Spleen (tissue), 11 donors: ENCODE measurements at regions not wholly inside any gene's neighbourhood (a gene's known extent, or its start where the extent isn't known, plus 50 kb on each side); places are given as distances from the start of the nearest gene placed in this dataset.
A peak's percentile ranks its signal among the peaks of the same experiment; 100 is the strongest.

ENCODE experiments used
- DNase-seq: peaks from one replicate; pipeline ENCODE4 v3.0.0-alpha.2; 2020
- H3K27ac ChIP-seq, 8 donors: fragments of 200-600 bp; sonication (generic) in 7 of 8; 1 replicate in 4 of 8; 2 replicates in 4 of 8; pipeline versions ENCODE4 v1.5.0 to v1.8.0; 2016 to 2021; ENCODE audit warnings: inconsistent platforms in 4 of 8, mild to moderate bottlenecking in 4 of 8, moderate library complexity in 1 of 8
- H3K27me3 ChIP-seq, 7 donors: fragments of 200-600 bp; sonication (generic) in 6 of 7; replicated peaks in 1 of 7; 1 replicate in 4 of 7; 2 replicates in 3 of 7; pipeline versions ENCODE4 v1.5.0 to v1.8.0; 2016 to 2021; ENCODE audit warnings: inconsistent platforms in 3 of 7, mild to moderate bottlenecking in 1 of 7
- H3K36me3 ChIP-seq, 6 donors: fragments of 200-600 bp; sonication (generic) in 5 of 6; 1 replicate in 4 of 6; 2 replicates in 2 of 6; pipeline versions ENCODE4 v1.5.0 to v1.8.0; 2016 to 2021; ENCODE audit warnings: inconsistent platforms in 2 of 6
- H3K4me1 ChIP-seq, 6 donors: fragments of 200-600 bp; sonication (generic) in 5 of 6; 1 replicate in 3 of 6; 2 replicates in 3 of 6; pipeline versions ENCODE4 v1.5.0 to v1.8.0; 2016 to 2021; ENCODE audit warnings: inconsistent platforms in 3 of 6
- H3K4me3 ChIP-seq, 8 donors: fragments of 200-600 bp; sonication (generic) in 7 of 8; 1 replicate in 4 of 8; 2 replicates in 4 of 8; pipeline versions ENCODE4 v1.5.0 to v1.8.0; 2016 to 2021; ENCODE audit warnings: inconsistent platforms in 4 of 8, mild to moderate bottlenecking in 4 of 8, moderate library complexity in 2 of 8
- H3K9me3 ChIP-seq, 8 donors: fragments of 200-600 bp; sonication (generic) in 7 of 8; 1 replicate in 4 of 8; 2 replicates in 4 of 8; pipeline versions ENCODE4 v1.5.0 to v1.8.0; 2016 to 2021; ENCODE audit warnings: inconsistent platforms in 4 of 8
- POLR2A ChIP-seq, 3 donors: fragments of 450-650 bp; IDR thresholded peaks; one replicate each; pipeline ENCODE4 v1.5.1; 2017; ENCODE audit warnings: antibody characterized with exemption in 3 of 3, mild to moderate bottlenecking in 1 of 3
- POLR2AphosphoS5 ChIP-seq, 3 donors: sonication (generic); formaldehyde crosslinking; IDR thresholded peaks; one replicate each; pipeline ENCODE4 v1.5.1; 2017; ENCODE audit warnings: antibody characterized with exemption in 3 of 3
- WGBS, 5 donors: extraction: QIAGEN DNeasy Blood & Tissue Kit in 3 of 5; methylation state at CpG; one replicate each; pipeline versions ENCODE4 v1.1.5 to v1.1.7; 2013 to 2018; 5-methylcytosine and 5-hydroxymethylcytosine counted together
- intact Hi-C: fragments of 100-400 bp; cut with DNase I; formaldehyde crosslinking; loops from one replicate; pipeline ENCODE4 v1.15.0; 2023; ENCODE audit warnings: low total_unique reads
- TF ChIP-seq, protein P1 (sequence below), 11 experiments: fragments of 200-600 bp in 7 of 11; fragments of 450-650 bp in 4 of 11; sonication (generic) in 4 of 11; IDR thresholded peaks in 8 of 11; conservative IDR thresholded peaks in 3 of 11; 1 replicate in 7 of 11; 2 replicates in 4 of 11; pipeline versions ENCODE4 v1.4.0 to v1.8.0; 2016 to 2021; ENCODE audit warnings: antibody characterized with exemption in 11 of 11, inconsistent platforms in 4 of 11, mild to moderate bottlenecking in 1 of 11
- donor health status: healthy with polysubstance abuse.
- donor health status: DM: no; HTN: no; CAD: no; lungs with moderate emphysema.
- donor health status: DM: no; HTN: no; CAD: no.
- donor health status: Bipolar disorder and iron deficiency.
- donor health status: healthy.
- donor health status: DM: no; HTN: no; CAD: no.
- donor health status: DM: yes; HTN: yes; CAD: no.

- H3K36me3 ChIP-seq = no peaks in the 10 kb centered on the region
- 47 to 69% (median 59%) methylated on average over 1 of the region's 1 CpG for WGBS, 5 donors
- H3K27ac ChIP-seq = peak overlapping the region in 2 of 8 donors; percentile 1 to 20
- intact Hi-C loops = no loop called here
- no peaks in the 10 kb centered on the region for H3K9me3 ChIP-seq
- no peak for DNase-seq
- H3K4me1 ChIP-seq = peaks cover 0 to 5% (median 0%) of the 10 kb centered on the region in 6 donors
- no peaks in the 10 kb centered on the region for H3K27me3 ChIP-seq
- H3K4me3 ChIP-seq = no peak overlapping the region
- TF ChIP-seq POLR2AphosphoS5 (IDR thresholded peaks at IDR 0.05) = no peak
- TF ChIP-seq, protein P1, sequence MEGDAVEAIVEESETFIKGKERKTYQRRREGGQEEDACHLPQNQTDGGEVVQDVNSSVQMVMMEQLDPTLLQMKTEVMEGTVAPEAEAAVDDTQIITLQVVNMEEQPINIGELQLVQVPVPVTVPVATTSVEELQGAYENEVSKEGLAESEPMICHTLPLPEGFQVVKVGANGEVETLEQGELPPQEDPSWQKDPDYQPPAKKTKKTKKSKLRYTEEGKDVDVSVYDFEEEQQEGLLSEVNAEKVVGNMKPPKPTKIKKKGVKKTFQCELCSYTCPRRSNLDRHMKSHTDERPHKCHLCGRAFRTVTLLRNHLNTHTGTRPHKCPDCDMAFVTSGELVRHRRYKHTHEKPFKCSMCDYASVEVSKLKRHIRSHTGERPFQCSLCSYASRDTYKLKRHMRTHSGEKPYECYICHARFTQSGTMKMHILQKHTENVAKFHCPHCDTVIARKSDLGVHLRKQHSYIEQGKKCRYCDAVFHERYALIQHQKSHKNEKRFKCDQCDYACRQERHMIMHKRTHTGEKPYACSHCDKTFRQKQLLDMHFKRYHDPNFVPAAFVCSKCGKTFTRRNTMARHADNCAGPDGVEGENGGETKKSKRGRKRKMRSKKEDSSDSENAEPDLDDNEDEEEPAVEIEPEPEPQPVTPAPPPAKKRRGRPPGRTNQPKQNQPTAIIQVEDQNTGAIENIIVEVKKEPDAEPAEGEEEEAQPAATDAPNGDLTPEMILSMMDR (IDR thresholded peaks at IDR 0.05 in 8 of 11, conservative IDR thresholded peaks at IDR 0.05 in 3 of 11) = no peak
Measured at GRCh38 chr15:95604634-95605036, 725.9 kb upstream of the NR2F2 start.

- no peak overlapping the region for H3K27ac ChIP-seq
- intact Hi-C loops = no loop called here
- TF ChIP-seq, protein P1 (IDR thresholded peaks at IDR 0.05 in 8 of 11, conservative IDR thresholded peaks at IDR 0.05 in 3 of 11) = no peak
- no peak for TF ChIP-seq POLR2A (IDR thresholded peaks at IDR 0.05)
- no peak for TF ChIP-seq POLR2AphosphoS5 (IDR thresholded peaks at IDR 0.05)
- H3K4me3 ChIP-seq = no peak overlapping the region
- H3K9me3 ChIP-seq = no peaks in the 10 kb centered on the region
- no peak for DNase-seq
- H3K36me3 ChIP-seq = no peaks in the 10 kb centered on the region
- H3K27me3 ChIP-seq = no peaks in the 10 kb centered on the region
- H3K4me1 ChIP-seq = peaks cover 0 to 5% (median 0%) of the 10 kb centered on the region in 6 donors
Measured at GRCh38 chr15:95605098-95605497, 725.4 kb upstream of the NR2F2 start.

DNA sequence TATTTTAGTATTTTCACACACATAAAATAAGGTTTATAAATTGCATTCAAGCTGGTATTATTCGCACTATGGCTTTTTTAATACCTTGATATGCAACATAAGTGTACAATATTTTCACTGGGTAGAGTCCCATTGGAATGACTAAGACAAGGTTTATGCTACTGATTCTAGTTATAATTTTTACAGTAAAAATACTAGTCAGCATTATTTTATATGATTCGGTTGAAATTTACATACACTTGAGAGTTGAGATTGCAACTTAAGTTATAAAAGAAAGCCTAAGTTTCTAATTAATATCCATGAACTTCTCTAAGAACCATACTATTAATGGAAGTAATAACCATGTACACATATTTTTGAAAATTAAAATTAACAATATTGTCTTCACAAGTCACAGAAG is 723.9 kb upstream of the NR2F2 start:
- WGBS, 5 donors = 90 to 96% (median 92%) methylated on average over 2 of the region's 2 CpGs
- H3K27me3 ChIP-seq = no peaks in the 10 kb centered on the region
- DNase-seq = no peak
- H3K4me3 ChIP-seq = no peak overlapping the region
- no peaks in the 10 kb centered on the region for H3K36me3 ChIP-seq
- no peaks in the 10 kb centered on the region for H3K9me3 ChIP-seq
- TF ChIP-seq POLR2A (IDR thresholded peaks at IDR 0.05) (no peak), POLR2AphosphoS5 (IDR thresholded peaks at IDR 0.05) (no peak)
- TF ChIP-seq, protein P1 (IDR thresholded peaks at IDR 0.05 in 8 of 11, conservative IDR thresholded peaks at IDR 0.05 in 3 of 11) = no peak
- no peak overlapping the region for H3K27ac ChIP-seq
- H3K4me1 ChIP-seq = peaks cover 0 to 5% (median 0%) of the 10 kb centered on the region in 6 donors
- intact Hi-C loops = no loop called here

- H3K27ac ChIP-seq = no peak overlapping the region
- 88 to 93% (median 90%) methylated on average over 4 of the region's 4 CpGs for WGBS, 5 donors
- DNase-seq = no peak
- H3K4me3 ChIP-seq = no peak overlapping the region
- H3K9me3 ChIP-seq = no peaks in the 10 kb centered on the region
- intact Hi-C loops = no loop called here
- peaks cover 0 to 5% (median 0%) of the 10 kb centered on the region in 6 donors for H3K4me1 ChIP-seq
- no peak for TF ChIP-seq POLR2AphosphoS5 (IDR thresholded peaks at IDR 0.05)
- TF ChIP-seq, protein P1 (IDR thresholded peaks at IDR 0.05 in 8 of 11, conservative IDR thresholded peaks at IDR 0.05 in 3 of 11) = no peak
- no peak for TF ChIP-seq POLR2A (IDR thresholded peaks at IDR 0.05)
- H3K27me3 ChIP-seq = no peaks in the 10 kb centered on the region
- H3K36me3 ChIP-seq = no peaks in the 10 kb centered on the region
Measured at GRCh38 chr15:95608371-95608770, 722.1 kb upstream of the NR2F2 start.
